Erythroblast (primary cell): ENCODE measurements at regions not wholly inside any gene's neighbourhood (a gene's known extent, or its start where the extent isn't known, plus 50 kb on each side); places are given as distances from the start of the nearest gene placed in this dataset.

Experiments
- GATA1 ChIP-seq: IDR thresholded peaks from 2 replicates; pipeline ENCODE4 v1.6.1; 2011; ENCODE audit warnings: low read depth, mild to moderate bottlenecking, control low read depth, low read length, moderate library complexity
- POLR2A ChIP-seq: IDR thresholded peaks from 2 replicates; pipeline ENCODE4 v1.6.1; 2011; ENCODE audit warnings: mild to moderate bottlenecking, low read length

GRCh38 chr6:22827760-22828159, 258.4 kb downstream of the HDGFL1 start:
- no peak for TF ChIP-seq POLR2A
- TF ChIP-seq GATA1: no peak
